Activated CD8-positive, alpha-beta T cell treated with anti-CD3 and anti-CD28 coated beads, Interleukin-2, amount 10 ng/mL, durations not matched to agents 7 days and 5 days (primary cell): ENCODE measurements at regions not wholly inside any gene's neighbourhood (a gene's known extent, or its start where the extent isn't known, plus 50 kb on each side); places are given as distances from the start of the nearest gene placed in this dataset.

Experiments used
- ATAC-seq: fragments of 150-1000 bp; cut with Tn5 transposase; one replicate; pipeline ENCODE4 v1.10.0; 2021; ENCODE audit warnings: moderate library complexity
- CTCF ChIA-PET: fragments of 350-600 bp; sonication (Branson Sonifier 250); formaldehyde crosslinking; loops from one replicate; lab custom pipeline; 2021; ENCODE audit warnings: antibody characterized with exemption; lab: Charles Lee
- POLR2A ChIA-PET: fragments of 350-600 bp; sonication (Branson Sonifier 250); formaldehyde crosslinking; loops from one replicate; lab custom pipeline; 2021; ENCODE audit warnings: antibody characterized with exemption; lab: Charles Lee
- DNase-seq: peaks from one replicate; pipeline ENCODE4 v3.0.0-alpha.2; 2020
- H3K27ac Mint-ChIP-seq: one replicate; pipeline ENCODE4 v1.8.0; 2021; ENCODE audit warnings: mild to moderate bottlenecking, mixed read lengths
- H3K27me3 Mint-ChIP-seq: one replicate; pipeline ENCODE4 v1.8.0; 2021; ENCODE audit warnings: low read depth, mixed read lengths
- H3K36me3 Mint-ChIP-seq: one replicate; pipeline ENCODE4 v1.8.0; 2021; ENCODE audit warnings: low read depth, mixed read lengths
- H3K4me1 Mint-ChIP-seq: one replicate; pipeline ENCODE4 v1.8.0; 2021; ENCODE audit warnings: low read depth, mixed read lengths
- H3K4me3 Mint-ChIP-seq: one replicate; pipeline ENCODE4 v1.8.0; 2021; ENCODE audit warnings: mild to moderate bottlenecking, mixed read lengths
- H3K9me3 Mint-ChIP-seq: one replicate; pipeline ENCODE4 v1.8.0; 2022; ENCODE audit warnings: mixed read lengths; ENCODE audit not compliant: insufficient read depth

GRCh38 chr21:45338311-45339017 lies 50.8 kb upstream of the POFUT2 start:
- Mint-ChIP-seq H3K4me3 (no peak overlapping the region), H3K36me3 (no peaks in the 10 kb centered on the region), H3K27ac (no peak overlapping the region), H3K4me1 (no peaks in the 10 kb centered on the region), H3K9me3 (no peaks in the 10 kb centered on the region), H3K27me3 (peaks cover 9% of the 10 kb centered on the region)
- DNase-seq (no peak), ATAC-seq (no peak)
- POLR2A ChIA-PET, result no interaction called here
- CTCF ChIA-PET, result no interaction called here

GRCh38 chr21:45339421-45340402 lies 52.0 kb upstream of the POFUT2 start:
- no peaks in the 10 kb centered on the region for H3K36me3 Mint-ChIP-seq
- ChIA-PET POLR2A (no interaction called here), CTCF (no interaction called here)
- no peaks in the 10 kb centered on the region for H3K4me1 Mint-ChIP-seq
- no peaks in the 10 kb centered on the region for H3K9me3 Mint-ChIP-seq
- DNase-seq (no peak), ATAC-seq (no peak)
- H3K27me3 Mint-ChIP-seq, result peaks cover 9% of the 10 kb centered on the region
- H3K27ac Mint-ChIP-seq, result no peak overlapping the region
- H3K4me3 Mint-ChIP-seq, result no peak overlapping the region

- Mint-ChIP-seq H3K4me1 (no peaks in the 10 kb centered on the region), H3K36me3 (no peaks in the 10 kb centered on the region), H3K9me3 (no peaks in the 10 kb centered on the region), H3K27ac (no peak overlapping the region), H3K4me3 (no peak overlapping the region), H3K27me3 (peaks cover 9% of the 10 kb centered on the region)
- ChIA-PET POLR2A (no interaction called here), CTCF (no interaction called here)
- DNase-seq (no peak), ATAC-seq (no peak)
Observed at GRCh38 chr21:45340515-45340914, 52.8 kb upstream of the POFUT2 start.

- H3K36me3 Mint-ChIP-seq, result no peaks in the 10 kb centered on the region
- no peak overlapping the region for H3K27ac Mint-ChIP-seq
- H3K9me3 Mint-ChIP-seq, result no peaks in the 10 kb centered on the region
- no peak for ATAC-seq
- CTCF ChIA-PET, result no interaction called here
- no peaks in the 10 kb centered on the region for H3K4me1 Mint-ChIP-seq
- no peak overlapping the region for H3K4me3 Mint-ChIP-seq
- no peak for DNase-seq
- H3K27me3 Mint-ChIP-seq, result peaks cover 9% of the 10 kb centered on the region
- POLR2A ChIA-PET, result no interaction called here
Observed at GRCh38 chr21:45341261-45341660, 53.6 kb upstream of the POFUT2 start.

GRCh38 chr21:45341779-45342178 lies 54.1 kb upstream of the POFUT2 start:
- Mint-ChIP-seq H3K4me3 (no peak overlapping the region), H3K36me3 (no peaks in the 10 kb centered on the region), H3K27me3 (peaks cover 9% of the 10 kb centered on the region), H3K27ac (no peak overlapping the region), H3K4me1 (no peaks in the 10 kb centered on the region), H3K9me3 (no peaks in the 10 kb centered on the region)
- POLR2A ChIA-PET, result no interaction called here
- DNase-seq, result no peak
- no peak for ATAC-seq
- CTCF ChIA-PET, result no interaction called here

GRCh38 chr21:45343891-45344290 lies 56.2 kb upstream of the POFUT2 start:
- Mint-ChIP-seq H3K36me3 (no peaks in the 10 kb centered on the region), H3K27me3 (peaks cover 5% of the 10 kb centered on the region), H3K27ac (no peak overlapping the region), H3K9me3 (no peaks in the 10 kb centered on the region), H3K4me1 (no peaks in the 10 kb centered on the region), H3K4me3 (no peak overlapping the region)
- POLR2A ChIA-PET, result no interaction called here
- CTCF ChIA-PET, result no interaction called here
- no peak for ATAC-seq
- DNase-seq, result no peak

GRCh38 chr21:45344576-45344975 lies 56.9 kb upstream of the POFUT2 start:
- H3K27ac Mint-ChIP-seq, result no peak overlapping the region

GRCh38 chr21:45347048-45347711 lies 57.8 kb upstream of the COL18A1 start:
- Mint-ChIP-seq H3K9me3 (no peaks in the 10 kb centered on the region), H3K27me3 (no peaks in the 10 kb centered on the region), H3K4me3 (no peak overlapping the region), H3K4me1 (no peaks in the 10 kb centered on the region), H3K27ac (no peak overlapping the region), H3K36me3 (no peaks in the 10 kb centered on the region)
- ChIA-PET POLR2A (interaction anchor here (0.6 kb wide), 1 partner anchor 93 kb away, joined by 3 read pairs; no protein-coding TSS in a partner anchor), CTCF (no interaction called here)
- DNase-seq (no peak), ATAC-seq (no peak)

More at GRCh38 chr21:45344576-45344975, 56.9 kb upstream of the POFUT2 start:
- POLR2A ChIA-PET, result no interaction called here
- H3K27me3 Mint-ChIP-seq, result peaks cover 5% of the 10 kb centered on the region
- no peaks in the 10 kb centered on the region for H3K9me3 Mint-ChIP-seq
- ATAC-seq (no peak), DNase-seq (no peak)
- H3K4me1 Mint-ChIP-seq, result no peaks in the 10 kb centered on the region
- no peak overlapping the region for H3K4me3 Mint-ChIP-seq
- no peaks in the 10 kb centered on the region for H3K36me3 Mint-ChIP-seq
- CTCF ChIA-PET, result no interaction called here

GRCh38 chr21:45347712-45348499 lies 57.1 kb upstream of the COL18A1 start:
- no peaks in the 10 kb centered on the region for H3K4me1 Mint-ChIP-seq
- H3K4me3 Mint-ChIP-seq, result no peak overlapping the region
- ChIA-PET CTCF (no interaction called here), POLR2A (no interaction called here)
- DNase-seq, result no peak
- H3K27ac Mint-ChIP-seq, result no peak overlapping the region
- no peaks in the 10 kb centered on the region for H3K27me3 Mint-ChIP-seq
- ATAC-seq, result no peak
- H3K9me3 Mint-ChIP-seq, result no peaks in the 10 kb centered on the region
- no peaks in the 10 kb centered on the region for H3K36me3 Mint-ChIP-seq

- POLR2A ChIA-PET, result no interaction called here
- no peak overlapping the region for H3K4me3 Mint-ChIP-seq
- H3K9me3 Mint-ChIP-seq, result no peaks in the 10 kb centered on the region
- CTCF ChIA-PET, result no interaction called here
- no peaks in the 10 kb centered on the region for H3K36me3 Mint-ChIP-seq
- ATAC-seq (no peak), DNase-seq (no peak)
- H3K27me3 Mint-ChIP-seq, result peaks cover 4% of the 10 kb centered on the region
- H3K4me1 Mint-ChIP-seq, result no peaks in the 10 kb centered on the region
- H3K27ac Mint-ChIP-seq, result no peak overlapping the region
Observed at GRCh38 chr21:45348591-45349327, 56.2 kb upstream of the COL18A1 start.
